ENCODE measurements at regions not wholly inside any gene's neighbourhood (a gene's known extent, or its start where the extent isn't known, plus 50 kb on each side); places are given as distances from the start of the nearest gene placed in this dataset.

- peak; percentile 58 for DNase-seq (ENCODE audit: low read depth)
Measured at GRCh38 chr5:138664276-138664943, 88.8 kb upstream of the CTNNA1 start.

GRCh38 chr5:138663561-138663960 lies 88.4 kb upstream of the HSPA9 start:
- no peak for TF ChIP-seq CTCF (conservative IDR thresholded peaks at IDR 0.05; ENCODE audit: low read length)
- no peak for DNase-seq (ENCODE audit: low read depth)
- H3K4me3 ChIP-seq (ENCODE audit: low read length), result no peak overlapping the region

More at GRCh38 chr5:138664276-138664943, 88.8 kb upstream of the CTNNA1 start:
- no peak overlapping the region for H3K4me3 ChIP-seq (ENCODE audit: low read length)
- no peak for TF ChIP-seq CTCF (conservative IDR thresholded peaks at IDR 0.05; ENCODE audit: low read length)

GRCh38 chr5:138663009-138663408 lies 87.8 kb upstream of the HSPA9 start:
- DNase-seq (ENCODE audit: low read depth), result no peak
- H3K4me3 ChIP-seq (ENCODE audit: low read length), result no peak overlapping the region
- TF ChIP-seq CTCF (conservative IDR thresholded peaks at IDR 0.05; ENCODE audit: low read length), result no peak

- no peak overlapping the region for H3K4me3 ChIP-seq (ENCODE audit: low read length)
- TF ChIP-seq CTCF (conservative IDR thresholded peaks at IDR 0.05; ENCODE audit: low read length), result no peak
- DNase-seq (ENCODE audit: low read depth), result no peak
Measured at GRCh38 chr5:138662599-138662998, 87.4 kb upstream of the HSPA9 start.

GRCh38 chr5:138661991-138662434 lies 86.8 kb upstream of the HSPA9 start:
- no peak for TF ChIP-seq CTCF (conservative IDR thresholded peaks at IDR 0.05; ENCODE audit: low read length)
- no peak for DNase-seq (ENCODE audit: low read depth)
- H3K4me3 ChIP-seq (ENCODE audit: low read length), result no peak overlapping the region

GRCh38 chr5:138661291-138661960 lies 86.2 kb upstream of the HSPA9 start:
- TF ChIP-seq CTCF (conservative IDR thresholded peaks at IDR 0.05; ENCODE audit: low read length), result no peak
- no peak overlapping the region for H3K4me3 ChIP-seq (ENCODE audit: low read length)
- DNase-seq (ENCODE audit: low read depth), result no peak

- no peak for TF ChIP-seq CTCF (conservative IDR thresholded peaks at IDR 0.05; ENCODE audit: low read length)
- no peak for DNase-seq (ENCODE audit: low read depth)
- no peak overlapping the region for H3K4me3 ChIP-seq (ENCODE audit: low read length)
Measured at GRCh38 chr5:138660051-138660572, 84.9 kb upstream of the HSPA9 start.

All from AG10803 (cell line).